RCC 7860 (cell line): ENCODE measurements at regions not wholly inside any gene's neighbourhood (a gene's known extent, or its start where the extent isn't known, plus 50 kb on each side); places are given as distances from the start of the nearest gene placed in this dataset.
"Not testable (repeated sequence)": the region's sequence is repeated elsewhere in the genome, so short reads cannot be mapped to it uniquely, and the experiment has no call there.

ENCODE experiments used
- DNase-seq: peaks from one replicate; pipeline ENCODE4 v3.0.0-alpha.2; 2015; ENCODE audit warnings: low spot score
- FAIRE-seq: peaks from 2 replicates; lab custom pipeline; 2012; peaks lifted over from hg19 to GRCh38; lab: Jason Lieb, UNC

GRCh38 chr18:78865056-78865598 lies 114.5 kb upstream of the SALL3 start:
- no peak for FAIRE-seq
- no peak for DNase-seq

DNA sequence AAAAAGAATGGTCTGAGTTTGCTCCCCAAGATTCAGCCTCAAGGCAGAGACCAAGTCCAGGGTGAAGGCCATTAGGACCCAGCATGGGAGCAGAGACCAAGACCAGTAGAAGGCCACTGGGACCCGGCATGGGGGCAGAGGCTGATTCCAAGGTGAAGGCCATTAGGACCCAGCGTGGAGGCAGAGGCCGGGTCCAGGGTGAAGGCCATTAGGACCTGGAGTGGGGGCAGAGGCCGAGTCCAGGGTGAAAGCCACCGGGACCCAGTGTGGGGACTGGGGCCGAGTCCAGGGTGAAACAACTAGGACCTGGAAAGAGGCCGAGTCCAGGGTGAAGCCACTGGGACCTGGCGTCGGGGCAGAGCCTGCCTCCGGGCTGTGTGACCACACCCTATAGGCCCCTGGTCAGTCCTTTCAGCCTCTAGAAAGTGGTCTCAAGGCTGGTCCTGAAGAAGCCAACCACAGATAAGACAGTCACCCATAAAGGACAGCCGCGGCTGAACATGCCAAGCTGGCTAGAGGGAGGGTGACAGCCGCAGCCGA lies 113.8 kb upstream of the SALL3 start:
- no peak for DNase-seq
- FAIRE-seq, result no peak

DNA sequence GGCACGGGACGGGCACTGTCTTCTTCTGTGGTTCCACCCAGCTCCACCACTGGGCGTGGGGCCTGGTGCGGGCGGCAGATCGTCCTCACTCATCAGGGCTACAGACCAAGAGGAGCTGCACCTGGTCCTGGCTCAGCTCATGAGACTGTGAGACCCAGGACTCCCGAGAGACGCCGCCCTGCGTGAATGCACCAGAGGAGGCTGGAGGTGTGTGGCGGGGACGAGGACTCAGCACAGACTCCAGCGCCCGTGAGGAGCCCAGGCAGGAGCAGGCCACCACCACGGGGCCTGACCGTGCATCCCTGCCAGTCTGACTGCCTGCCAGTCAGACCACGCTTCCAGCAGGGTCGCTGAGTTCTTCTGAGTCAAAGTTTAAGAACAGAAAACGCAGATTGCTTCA lies 112.5 kb upstream of the SALL3 start:
- DNase-seq (no peak), FAIRE-seq (no peak)

DNA sequence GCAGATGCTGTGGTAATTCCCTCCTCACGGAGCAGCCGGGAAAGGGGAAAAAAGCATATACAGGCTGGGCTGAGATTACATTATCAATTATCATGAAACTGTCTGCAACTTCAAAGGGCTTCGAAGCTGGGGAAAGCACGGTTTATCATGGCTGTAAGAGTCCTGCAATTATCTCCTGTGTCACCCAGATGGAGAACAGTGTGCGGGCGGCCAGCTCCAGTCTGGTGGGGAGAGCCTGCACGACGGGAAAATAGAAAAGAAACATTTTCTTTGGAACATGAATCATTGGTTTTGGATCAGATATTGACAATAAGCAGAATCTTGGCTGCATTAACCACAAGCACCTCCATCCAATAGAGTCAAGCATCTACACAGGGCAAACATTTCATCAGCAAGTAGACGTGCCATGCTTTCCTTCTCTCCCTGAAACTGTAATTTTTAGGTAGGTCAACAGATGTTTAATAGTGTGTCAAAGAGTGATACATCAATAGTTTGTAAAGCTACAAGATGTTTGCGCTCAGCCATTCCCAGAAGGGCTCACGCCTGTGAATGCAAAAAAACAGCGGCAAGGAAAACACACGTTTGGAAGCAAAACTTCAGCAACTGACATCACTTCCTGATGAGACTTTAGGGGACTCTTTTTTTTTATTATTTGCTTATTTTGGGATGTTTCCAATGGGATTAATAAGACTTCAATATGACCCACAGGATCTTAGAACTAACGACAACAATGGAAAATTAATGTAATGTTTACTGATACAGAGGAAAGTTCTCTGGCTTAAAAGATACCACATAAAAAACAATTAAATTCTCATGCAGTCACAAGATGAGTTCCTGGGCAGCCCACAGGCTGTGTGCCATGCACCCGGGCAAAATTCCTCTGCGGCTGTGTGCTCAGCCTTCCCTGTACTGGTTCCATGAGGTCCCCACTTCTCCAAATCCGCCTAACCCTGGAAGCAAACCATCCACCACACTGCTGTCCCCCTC lies 111.0 kb upstream of the SALL3 start:
- DNase-seq (no peak), FAIRE-seq (no peak)

GRCh38 chr18:78871618-78872017 lies 108.0 kb upstream of the SALL3 start:
- FAIRE-seq, result no peak
- no peak for DNase-seq

- no peak for FAIRE-seq
- no peak for DNase-seq
These were observed 105.6 kb upstream of the SALL3 start for GRCh38 chr18:78873926-78874500.

- peak; percentile 8 for DNase-seq
- no peak for FAIRE-seq
These were observed 104.4 kb upstream of the SALL3 start for GRCh38 chr18:78875016-78875777.

GRCh38 chr18:78875778-78876650 lies 103.6 kb upstream of the SALL3 start:
- DNase-seq (no peak), FAIRE-seq (no peak)

- FAIRE-seq (no peak), DNase-seq (no peak)
These were observed 102.8 kb upstream of the SALL3 start for GRCh38 chr18:78876868-78877267.

DNA sequence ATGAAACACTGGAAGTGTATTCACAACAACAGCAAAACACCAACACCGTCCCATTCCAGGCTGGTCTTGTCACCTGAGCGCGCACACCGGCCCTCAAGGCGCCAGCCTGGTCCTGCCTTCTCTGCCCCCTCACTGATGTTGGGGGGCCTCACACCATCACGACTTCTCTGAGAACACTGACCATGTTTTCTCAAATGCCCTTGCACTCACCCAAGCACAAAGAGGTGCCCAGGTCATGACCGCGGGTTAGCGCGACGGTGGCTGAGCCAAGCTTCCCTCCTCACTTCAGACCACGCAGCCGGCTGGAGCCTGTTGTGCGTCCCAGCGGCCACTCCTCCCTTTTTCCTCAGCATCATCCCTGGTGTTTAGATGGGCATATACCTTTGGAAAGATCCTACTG lies 101.3 kb upstream of the SALL3 start:
- no peak for FAIRE-seq
- DNase-seq, result no peak

DNA sequence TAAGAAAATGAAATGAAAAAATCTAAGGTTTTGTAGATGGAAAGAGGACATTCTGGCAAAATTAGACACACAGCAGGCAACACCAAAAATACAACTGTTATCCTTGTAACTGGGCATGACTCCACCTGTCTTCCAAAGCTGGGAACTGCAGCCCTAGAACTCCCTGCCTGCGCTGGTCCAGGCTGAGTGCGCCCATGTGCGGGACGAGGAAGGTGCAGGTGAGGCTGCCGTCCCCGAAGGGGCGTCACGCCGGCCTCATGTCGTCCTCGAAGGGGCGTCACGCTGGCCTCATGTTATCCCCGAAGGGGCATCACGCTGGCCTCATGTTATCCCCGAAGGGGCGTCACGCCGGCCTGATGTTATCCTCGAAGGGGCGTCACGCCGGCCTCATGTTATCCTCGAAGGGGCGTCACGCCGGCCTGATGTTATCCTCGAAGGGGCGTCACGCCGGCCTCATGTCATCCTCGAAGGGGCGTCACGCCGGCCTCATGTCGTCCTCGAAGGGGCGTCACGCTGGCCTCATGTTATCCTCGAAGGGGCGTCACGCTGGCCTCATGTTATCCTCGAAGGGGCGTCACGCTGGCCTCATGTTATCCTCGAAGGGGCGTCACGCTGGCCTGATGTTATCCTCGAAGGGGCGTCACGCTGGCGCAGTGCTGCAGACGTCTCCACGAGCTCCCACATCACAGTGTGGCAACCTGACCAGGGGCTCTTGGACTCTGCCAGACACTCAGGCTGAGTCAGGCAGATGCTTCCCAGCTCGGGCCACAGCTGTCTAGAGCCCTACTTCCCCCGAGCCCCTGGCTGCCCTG lies 100.3 kb upstream of the SALL3 start:
- FAIRE-seq, DNase-seq: not testable (repeated sequence)

- FAIRE-seq, result no peak
These were observed 97.0 kb upstream of the SALL3 start for GRCh38 chr18:78882585-78882984.

GRCh38 chr18:78883501-78883900 lies 96.1 kb upstream of the SALL3 start:
- DNase-seq (no peak), FAIRE-seq (no peak)

More at GRCh38 chr18:78882585-78882984, 97.0 kb upstream of the SALL3 start:
- DNase-seq, result no peak

DNA sequence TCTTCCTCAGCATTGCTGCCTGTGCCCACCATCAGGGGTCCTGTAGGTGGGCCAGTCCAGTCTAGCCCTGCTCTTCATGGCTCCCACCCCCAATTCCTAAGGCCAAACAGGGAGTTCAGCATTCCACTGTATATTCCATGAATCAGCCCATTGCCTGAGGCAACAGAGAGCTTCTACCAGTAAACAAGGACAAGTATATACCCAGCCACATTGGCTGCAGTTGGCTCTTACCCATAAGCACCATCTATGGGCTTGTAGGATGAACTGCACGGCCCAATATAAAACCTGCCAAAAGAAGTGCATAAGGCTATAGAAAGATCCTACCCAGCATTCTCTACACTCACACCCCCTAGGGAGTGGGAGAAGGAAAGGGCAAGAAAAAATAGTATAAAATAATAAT lies 95.1 kb upstream of the SALL3 start:
- FAIRE-seq (no peak), DNase-seq (no peak)

- no peak for FAIRE-seq
- no peak for DNase-seq
These were observed 90.4 kb upstream of the SALL3 start for GRCh38 chr18:78889250-78889649.

- DNase-seq (no peak), FAIRE-seq (no peak)
These were observed 89.2 kb upstream of the SALL3 start for GRCh38 chr18:78890388-78890787.

DNA sequence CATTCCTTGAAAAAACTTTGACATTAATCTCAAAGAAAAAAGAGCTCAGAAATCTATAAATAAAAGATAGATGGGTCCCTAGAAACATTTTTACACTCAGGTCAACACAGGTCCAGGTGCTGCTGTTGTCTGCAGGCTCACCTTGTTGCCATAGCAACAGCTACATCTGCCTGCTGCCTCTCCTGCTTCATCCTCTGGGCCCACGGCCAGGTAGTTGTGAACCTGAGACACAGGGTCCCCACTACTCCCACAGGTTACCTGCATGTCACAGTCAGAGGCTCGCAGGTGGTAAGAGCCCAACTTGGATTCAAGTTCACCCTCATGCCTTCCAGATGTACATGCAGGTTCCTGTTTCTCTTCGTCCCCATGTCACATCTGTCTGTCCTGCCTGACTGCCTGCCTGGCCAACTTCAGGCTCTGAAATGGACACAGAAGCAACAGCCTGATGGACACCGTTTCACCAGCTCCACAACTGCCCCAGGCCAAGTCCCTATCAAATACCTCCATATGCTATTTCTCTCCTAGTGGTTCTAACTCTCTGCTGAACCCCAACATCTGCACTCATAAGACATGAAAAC lies 88.3 kb upstream of the SALL3 start:
- DNase-seq (no peak), FAIRE-seq (no peak)

DNA sequence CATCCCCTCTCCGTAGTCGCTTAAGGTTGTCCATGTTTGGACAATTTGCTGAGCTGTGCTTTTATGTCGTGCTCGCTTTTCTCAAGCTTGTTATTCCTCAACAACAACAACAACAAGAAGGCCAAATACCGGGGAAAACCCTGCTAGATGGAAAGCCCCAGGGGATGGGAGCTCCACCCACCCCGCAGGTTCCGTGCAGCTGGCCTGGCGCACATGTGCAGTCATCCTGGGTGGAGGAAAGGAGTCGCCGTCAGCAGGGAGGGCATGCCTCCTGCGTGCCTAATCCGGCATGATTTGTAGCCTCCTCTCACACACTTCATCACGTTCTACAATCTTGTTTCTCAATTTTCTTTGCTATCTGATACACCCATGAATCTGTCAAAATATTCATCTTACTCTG lies 87.4 kb upstream of the SALL3 start:
- FAIRE-seq (no peak), DNase-seq (no peak)

DNA sequence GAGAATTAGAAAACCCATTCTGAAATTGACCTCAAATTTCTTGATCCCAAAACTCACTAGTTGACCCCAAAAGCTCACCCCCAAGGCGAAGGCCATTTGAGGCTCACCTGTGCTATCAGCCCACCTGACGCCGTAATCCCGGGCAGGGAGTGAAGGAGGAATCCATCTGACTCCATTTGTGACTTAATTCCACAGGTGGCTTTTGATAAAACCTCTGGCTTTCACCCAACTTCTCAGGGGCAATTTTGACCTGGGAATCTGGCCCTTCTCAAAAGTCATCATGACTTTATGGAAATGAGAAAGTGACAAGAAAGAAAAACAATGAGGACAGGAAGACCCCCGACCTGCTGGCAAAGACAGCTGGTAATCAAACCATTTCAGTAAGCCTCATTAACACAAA lies 86.9 kb upstream of the SALL3 start:
- FAIRE-seq (no peak), DNase-seq (no peak)
